HG02571 (cell line): ENCODE measurements at regions not wholly inside any gene's neighbourhood (a gene's known extent, or its start where the extent isn't known, plus 50 kb on each side); places are given as distances from the start of the nearest gene placed in this dataset.

Experiments
- ATAC-seq: cut with Tn5 transposase; IDR thresholded peaks from one replicate; pipeline ENCODE4 v1.9.1; 2021; ENCODE audit warnings: mild to moderate bottlenecking, moderate library complexity; ENCODE audit not compliant: unreplicated experiment

GRCh38 chr2:134191835-134192234 is 62.0 kb upstream of the MGAT5 start:
- ATAC-seq: no peak

GRCh38 chr2:134193006-134193405 is 60.9 kb upstream of the MGAT5 start:
- ATAC-seq: no peak

GRCh38 chr2:134194519-134194918 is 59.4 kb upstream of the MGAT5 start:
- ATAC-seq: no peak

- no peak for ATAC-seq
These were observed 58.5 kb upstream of the MGAT5 start for GRCh38 chr2:134195341-134195740.

GRCh38 chr2:134197445-134197844 is 56.4 kb upstream of the MGAT5 start:
- no peak for ATAC-seq

GRCh38 chr2:134198006-134198634 is 55.8 kb upstream of the MGAT5 start:
- no peak for ATAC-seq

GRCh38 chr2:134199123-134199522 is 54.7 kb upstream of the MGAT5 start:
- no peak for ATAC-seq

- ATAC-seq: no peak
These were observed 53.7 kb upstream of the MGAT5 start for GRCh38 chr2:134200036-134200618.

GRCh38 chr2:134201533-134201932 is 52.3 kb upstream of the MGAT5 start:
- no peak for ATAC-seq

GRCh38 chr2:134202371-134202770 is 51.5 kb upstream of the MGAT5 start:
- ATAC-seq: no peak

- ATAC-seq: no peak
These were observed 50.7 kb upstream of the MGAT5 start for GRCh38 chr2:134203175-134203574.
